Astrocyte (in vitro differentiated cells and primary cell): ENCODE measurements at regions not wholly inside any gene's neighbourhood (a gene's known extent, or its start where the extent isn't known, plus 50 kb on each side); places are given as distances from the start of the nearest gene placed in this dataset.

Experiments used
- DNase-seq: peaks from one replicate; pipeline ENCODE4 v3.0.0-alpha.2; 2010; ENCODE audit warnings: low read depth
- FAIRE-seq: peaks from 2 replicates; lab custom pipeline; 2011; peaks lifted over from hg19 to GRCh38; lab: Jason Lieb, UNC
- H2AFZ ChIP-seq: 2 replicates; pipeline ENCODE4 v1.6.0; 2012; ENCODE audit warnings: low read depth, low read length, inconsistent platforms
- H3K27ac ChIP-seq: 2 replicates; pipeline ENCODE4 v1.5.1; 2011; ENCODE audit warnings: low read depth, low read length, inconsistent platforms
- H3K27me3 ChIP-seq: 2 replicates; pipeline ENCODE4 v1.6.0; 2011; ENCODE audit warnings: low read length, inconsistent platforms; ENCODE audit not compliant: insufficient read depth
- H3K36me3 ChIP-seq: 2 replicates; pipeline ENCODE4 v1.5.1; 2011; ENCODE audit warnings: low read length, inconsistent platforms; ENCODE audit not compliant: insufficient read depth
- H3K4me1 ChIP-seq: 2 replicates; pipeline ENCODE4 v1.5.1; 2011; ENCODE audit warnings: low read length, inconsistent platforms; ENCODE audit not compliant: insufficient read depth
- H3K4me2 ChIP-seq: 2 replicates; pipeline ENCODE4 v1.6.0; 2012; ENCODE audit warnings: low read length, inconsistent platforms
- H3K4me3 ChIP-seq: 2 replicates; pipeline ENCODE4 v1.5.1; 2011; ENCODE audit warnings: low read depth, mild to moderate bottlenecking, low read length, inconsistent platforms; ENCODE audit not compliant: insufficient read depth
- H3K79me2 ChIP-seq: 2 replicates; pipeline ENCODE4 v1.6.0; 2012; ENCODE audit warnings: mild to moderate bottlenecking, low read length, inconsistent platforms; ENCODE audit not compliant: insufficient read depth
- H3K9ac ChIP-seq: 2 replicates; pipeline ENCODE4 v1.6.0; 2012; ENCODE audit warnings: mild to moderate bottlenecking, low read length, inconsistent platforms
- H3K9me3 ChIP-seq: 2 replicates; pipeline ENCODE4 v1.5.1; 2012; ENCODE audit warnings: low read depth, mild to moderate bottlenecking, low read length, inconsistent platforms; ENCODE audit not compliant: insufficient read depth
- H4K20me1 ChIP-seq: 2 replicates; pipeline ENCODE4 v1.6.0; 2012; ENCODE audit warnings: low read length, inconsistent platforms; ENCODE audit not compliant: insufficient read depth
- H3K27ac Mint-ChIP-seq: one replicate; pipeline ENCODE4 v1.8.0; 2021; ENCODE audit warnings: mild to moderate bottlenecking, mixed read lengths; ENCODE audit not compliant: unreplicated experiment
- H3K27me3 Mint-ChIP-seq: one replicate; pipeline ENCODE4 v1.8.0; 2021; ENCODE audit warnings: low read depth, mixed read lengths; ENCODE audit not compliant: unreplicated experiment
- H3K36me3 Mint-ChIP-seq: one replicate; pipeline ENCODE4 v1.8.0; 2021; ENCODE audit warnings: low read depth, mixed read lengths; ENCODE audit not compliant: unreplicated experiment
- H3K4me1 Mint-ChIP-seq: one replicate; pipeline ENCODE4 v1.8.0; 2021; ENCODE audit warnings: low read depth, mixed read lengths; ENCODE audit not compliant: unreplicated experiment
- H3K4me3 Mint-ChIP-seq: one replicate; pipeline ENCODE4 v1.8.0; 2021; ENCODE audit warnings: mild to moderate bottlenecking, moderate library complexity, mixed read lengths; ENCODE audit not compliant: unreplicated experiment
- H3K9me3 Mint-ChIP-seq: one replicate; pipeline ENCODE4 v1.8.0; 2021; ENCODE audit warnings: mild to moderate bottlenecking, mixed read lengths; ENCODE audit not compliant: unreplicated experiment
- EZH2 ChIP-seq: IDR thresholded peaks from 2 replicates; pipeline ENCODE4 v1.6.1; 2012; ENCODE audit warnings: mild to moderate bottlenecking, low read length, inconsistent platforms; ENCODE audit not compliant: insufficient read depth
- TF ChIP-seq, protein P1 (sequence below): IDR thresholded peaks from 2 replicates; pipeline ENCODE4 v1.5.1; 2011; ENCODE audit warnings: low read depth, mild to moderate bottlenecking, inconsistent platforms, low read length, moderate library complexity; ENCODE audit not compliant: insufficient read depth

DNA sequence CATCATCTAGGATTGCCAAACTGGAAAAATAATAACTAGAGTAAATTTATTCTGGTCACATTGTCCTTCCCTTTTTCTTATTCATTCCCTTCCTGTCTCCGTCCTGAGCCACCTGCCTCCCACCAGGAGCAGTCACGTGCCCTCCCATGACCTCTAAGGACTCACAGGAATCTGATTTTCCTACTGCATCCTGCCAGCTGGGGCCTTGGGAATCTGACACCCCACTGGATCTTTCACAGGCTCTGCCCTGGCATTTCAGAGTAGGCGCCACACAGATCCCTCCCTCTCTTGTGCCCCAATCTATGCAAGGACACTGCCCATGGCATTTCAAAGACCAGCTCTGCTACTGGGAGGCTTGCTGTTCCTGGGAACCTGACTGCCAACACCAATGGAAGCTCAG lies 520.5 kb downstream of the PPARGC1A start:
- Histone ChIP-seq H3K9ac (no peak overlapping the region), H3K36me3 (no peaks in the 10 kb centered on the region), H2AFZ (no peak overlapping the region), H4K20me1 (no peaks in the 10 kb centered on the region), H3K27ac (no peak overlapping the region), H3K27me3 (no peaks in the 10 kb centered on the region), H3K9me3 (no peaks in the 10 kb centered on the region), H3K4me3 (no peak overlapping the region), H3K4me1 (peaks cover 12% of the 10 kb centered on the region), H3K79me2 (no peaks in the 10 kb centered on the region), H3K4me2 (no peak overlapping the region)
- TF ChIP-seq, protein P1, sequence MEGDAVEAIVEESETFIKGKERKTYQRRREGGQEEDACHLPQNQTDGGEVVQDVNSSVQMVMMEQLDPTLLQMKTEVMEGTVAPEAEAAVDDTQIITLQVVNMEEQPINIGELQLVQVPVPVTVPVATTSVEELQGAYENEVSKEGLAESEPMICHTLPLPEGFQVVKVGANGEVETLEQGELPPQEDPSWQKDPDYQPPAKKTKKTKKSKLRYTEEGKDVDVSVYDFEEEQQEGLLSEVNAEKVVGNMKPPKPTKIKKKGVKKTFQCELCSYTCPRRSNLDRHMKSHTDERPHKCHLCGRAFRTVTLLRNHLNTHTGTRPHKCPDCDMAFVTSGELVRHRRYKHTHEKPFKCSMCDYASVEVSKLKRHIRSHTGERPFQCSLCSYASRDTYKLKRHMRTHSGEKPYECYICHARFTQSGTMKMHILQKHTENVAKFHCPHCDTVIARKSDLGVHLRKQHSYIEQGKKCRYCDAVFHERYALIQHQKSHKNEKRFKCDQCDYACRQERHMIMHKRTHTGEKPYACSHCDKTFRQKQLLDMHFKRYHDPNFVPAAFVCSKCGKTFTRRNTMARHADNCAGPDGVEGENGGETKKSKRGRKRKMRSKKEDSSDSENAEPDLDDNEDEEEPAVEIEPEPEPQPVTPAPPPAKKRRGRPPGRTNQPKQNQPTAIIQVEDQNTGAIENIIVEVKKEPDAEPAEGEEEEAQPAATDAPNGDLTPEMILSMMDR, result no peak
- TF ChIP-seq EZH2, result no peak
- no peak overlapping the region for H3K27ac Mint-ChIP-seq
- FAIRE-seq (no peak), DNase-seq (no peak)
- H3K27me3 Mint-ChIP-seq, result no peaks in the 10 kb centered on the region
- H3K9me3 Mint-ChIP-seq, result no peaks in the 10 kb centered on the region
- no peaks in the 10 kb centered on the region for H3K36me3 Mint-ChIP-seq
- H3K4me1 Mint-ChIP-seq, result peaks cover 25% of the 10 kb centered on the region
- H3K4me3 Mint-ChIP-seq, result no peak overlapping the region

DNA sequence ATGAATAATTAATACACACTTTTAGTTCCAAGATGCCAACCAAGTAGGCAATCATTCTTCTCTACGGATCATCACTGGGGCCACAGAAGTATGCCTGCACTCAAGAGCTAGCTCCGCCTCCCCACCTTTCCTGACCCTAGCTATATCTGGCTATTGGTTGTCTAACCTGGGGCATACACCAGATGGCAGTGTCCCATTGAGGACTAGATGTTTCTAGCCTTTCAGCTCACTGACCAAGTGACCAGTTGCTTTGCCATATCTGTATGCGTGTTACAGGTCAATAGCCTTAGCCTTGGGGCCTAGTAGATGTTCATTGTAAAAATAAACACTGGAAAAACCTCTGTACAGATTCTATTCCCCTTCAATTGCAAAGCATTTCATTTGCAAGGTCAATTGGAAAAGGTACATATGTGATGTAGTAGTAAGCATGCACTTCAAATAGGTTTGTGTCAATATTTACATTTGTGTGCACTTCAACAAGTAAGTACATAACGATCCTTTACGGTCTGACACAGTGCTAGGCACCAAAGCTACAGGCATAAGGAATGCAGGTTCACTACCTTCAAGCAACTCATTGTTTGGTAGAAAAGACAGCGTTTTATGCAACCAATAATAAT lies 521.7 kb downstream of the PPARGC1A start:
- no peaks in the 10 kb centered on the region for H3K27me3 Mint-ChIP-seq
- Histone ChIP-seq H3K9me3 (no peaks in the 10 kb centered on the region), H3K9ac (no peak overlapping the region), H2AFZ (no peak overlapping the region), H3K36me3 (no peaks in the 10 kb centered on the region), H3K27me3 (no peaks in the 10 kb centered on the region), H3K79me2 (no peaks in the 10 kb centered on the region), H3K4me1 (peaks cover under 1% of the 10 kb centered on the region), H4K20me1 (no peaks in the 10 kb centered on the region), H3K4me2 (no peak overlapping the region), H3K4me3 (no peak overlapping the region), H3K27ac (no peak overlapping the region)
- no peak overlapping the region for H3K27ac Mint-ChIP-seq
- peaks cover 15% of the 10 kb centered on the region for H3K4me1 Mint-ChIP-seq
- no peak for FAIRE-seq
- H3K9me3 Mint-ChIP-seq, result no peaks in the 10 kb centered on the region
- TF ChIP-seq, protein P1, result peak; percentile 4
- no peak for TF ChIP-seq EZH2
- H3K4me3 Mint-ChIP-seq, result no peak overlapping the region
- DNase-seq, result no peak
- H3K36me3 Mint-ChIP-seq, result no peaks in the 10 kb centered on the region

DNA sequence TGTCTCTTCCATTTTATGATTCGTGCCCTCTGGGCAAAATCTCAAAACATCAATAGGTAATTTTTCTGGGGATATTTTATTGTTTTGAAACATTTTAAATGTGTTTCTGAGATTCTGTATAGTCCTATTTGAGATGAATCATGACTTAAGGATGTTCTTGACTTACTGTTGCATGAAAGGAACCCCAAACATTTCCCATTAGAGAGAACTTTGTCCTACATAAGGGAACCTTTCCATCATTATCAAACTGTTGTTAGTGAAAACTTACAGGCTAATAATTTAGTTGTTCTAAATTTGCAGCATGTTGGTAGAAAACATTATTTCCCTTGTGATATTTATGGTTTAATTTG lies 523.3 kb downstream of the PPARGC1A start:
- no peaks in the 10 kb centered on the region for H3K79me2 ChIP-seq
- H3K27ac ChIP-seq, result no peak overlapping the region
- H3K4me2 ChIP-seq, result no peak overlapping the region
- H2AFZ ChIP-seq, result no peak overlapping the region
- no peak for DNase-seq
- no peaks in the 10 kb centered on the region for H3K27me3 ChIP-seq
- H4K20me1 ChIP-seq, result no peaks in the 10 kb centered on the region
- no peaks in the 10 kb centered on the region for H3K4me1 ChIP-seq
- Mint-ChIP-seq H3K27ac (no peak overlapping the region), H3K4me1 (peaks cover 15% of the 10 kb centered on the region), H3K9me3 (no peaks in the 10 kb centered on the region), H3K4me3 (no peak overlapping the region), H3K27me3 (no peaks in the 10 kb centered on the region), H3K36me3 (no peaks in the 10 kb centered on the region)
- no peak overlapping the region for H3K9ac ChIP-seq
- FAIRE-seq, result peak; percentile 43
- H3K4me3 ChIP-seq, result no peak overlapping the region
- no peak for TF ChIP-seq EZH2
- H3K36me3 ChIP-seq, result no peaks in the 10 kb centered on the region
- H3K9me3 ChIP-seq, result no peaks in the 10 kb centered on the region
